Myocyte (in vitro differentiated cells): ENCODE measurements at regions not wholly inside any gene's neighbourhood (a gene's known extent, or its start where the extent isn't known, plus 50 kb on each side); places are given as distances from the start of the nearest gene placed in this dataset.

Experiments
- DNase-seq: peaks from one replicate; pipeline ENCODE4 v3.0.0-alpha.2; 2012; ENCODE audit warnings: low read depth

GRCh38 chr1:65674522-65674921 is 118.2 kb upstream of the PDE4B start:
- DNase-seq = no peak

- DNase-seq = no peak
These were observed 112.9 kb upstream of the PDE4B start for GRCh38 chr1:65679773-65680172.

GRCh38 chr1:65681096-65681495 is 111.6 kb upstream of the PDE4B start:
- peak; percentile 7 for DNase-seq

GRCh38 chr1:65687428-65688214 is 105.1 kb upstream of the PDE4B start:
- peak; percentile 84 for DNase-seq

GRCh38 chr1:65688215-65688566 is 104.5 kb upstream of the PDE4B start:
- no peak for DNase-seq

- DNase-seq = peak; percentile 9
These were observed 103.8 kb upstream of the PDE4B start for GRCh38 chr1:65688848-65689247.

- peak; percentile 76 for DNase-seq
These were observed 101.4 kb upstream of the PDE4B start for GRCh38 chr1:65691152-65691900.

- DNase-seq = no peak
These were observed 100.7 kb upstream of the PDE4B start for GRCh38 chr1:65691972-65692371.

GRCh38 chr1:65694126-65694525 is 98.6 kb upstream of the PDE4B start:
- DNase-seq = no peak

- DNase-seq = peak; percentile 8
These were observed 97.8 kb upstream of the PDE4B start for GRCh38 chr1:65694933-65695332.

GRCh38 chr1:65698590-65698989 is 94.1 kb upstream of the PDE4B start:
- no peak for DNase-seq

GRCh38 chr1:65703853-65704252 is 88.8 kb upstream of the PDE4B start:
- no peak for DNase-seq

- no peak for DNase-seq
These were observed 88.4 kb upstream of the PDE4B start for GRCh38 chr1:65704318-65704717.

- peak; percentile 16 for DNase-seq
These were observed 74.8 kb upstream of the PDE4B start for GRCh38 chr1:65717815-65718454.

- no peak for DNase-seq
These were observed 73.3 kb upstream of the PDE4B start for GRCh38 chr1:65719391-65719790.

GRCh38 chr1:65722461-65722860 is 70.2 kb upstream of the PDE4B start:
- DNase-seq = no peak

- no peak for DNase-seq
These were observed 68.5 kb upstream of the PDE4B start for GRCh38 chr1:65724151-65724550.

GRCh38 chr1:65725064-65725463 is 67.6 kb upstream of the PDE4B start:
- DNase-seq = no peak

- DNase-seq = no peak
These were observed 64.2 kb upstream of the PDE4B start for GRCh38 chr1:65728504-65728903.

GRCh38 chr1:65729259-65729658 is 63.4 kb upstream of the PDE4B start:
- DNase-seq = no peak

GRCh38 chr1:65734979-65735378 is 57.7 kb upstream of the PDE4B start:
- no peak for DNase-seq

GRCh38 chr1:65741993-65742392 is 50.7 kb upstream of the PDE4B start:
- no peak for DNase-seq
